ENCODE measurements at regions not wholly inside any gene's neighbourhood (a gene's known extent, or its start where the extent isn't known, plus 50 kb on each side); places are given as distances from the start of the nearest gene placed in this dataset.

- DNase-seq (ENCODE audit: extremely low read depth in 1 of 2, low read depth in 1 of 2), result no peak
These were observed 413.2 kb upstream of the LRATD1 start for GRCh38 chr2:14219306-14219705.

DNA sequence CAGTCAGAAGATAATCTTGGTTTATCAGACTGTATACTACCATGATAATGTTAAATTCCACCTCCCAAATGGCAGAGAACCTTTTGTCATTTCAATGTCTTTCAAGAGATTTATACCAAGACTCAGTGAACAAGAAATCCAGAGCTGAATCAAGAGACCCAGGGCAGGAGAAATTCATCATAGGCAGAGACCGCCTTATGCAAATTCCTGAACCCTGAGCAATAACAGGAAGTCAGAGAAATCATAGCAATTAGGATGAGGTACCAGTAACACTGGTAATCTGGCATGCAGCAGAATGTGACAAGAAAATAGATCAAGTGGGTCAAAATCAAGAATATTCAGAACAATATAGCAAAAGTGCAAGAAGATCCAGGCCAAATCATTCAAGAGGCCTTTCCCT lies 412.4 kb upstream of the LRATD1 start:
- no peak for DNase-seq (ENCODE audit: extremely low read depth in 1 of 2, low read depth in 1 of 2)

DNA sequence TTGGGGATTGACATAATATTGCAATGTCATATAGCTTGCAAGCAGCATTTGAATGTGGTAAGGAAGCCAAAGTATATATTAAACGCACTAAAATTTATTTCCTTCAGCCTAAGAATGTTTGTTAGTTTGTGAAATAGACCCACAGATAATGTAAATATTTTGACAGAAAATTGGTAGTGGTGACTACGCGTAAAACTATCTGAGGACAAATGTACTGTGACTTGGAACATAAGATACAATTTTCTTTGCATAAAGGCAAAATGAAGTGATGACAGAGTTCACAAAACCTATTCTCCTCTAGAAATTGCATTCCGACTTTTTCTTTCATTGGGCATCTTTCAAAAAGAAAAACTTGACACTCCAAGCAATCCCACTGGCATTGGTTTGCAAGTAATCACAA lies 411.1 kb upstream of the LRATD1 start:
- DNase-seq (ENCODE audit: extremely low read depth in 1 of 2, low read depth in 1 of 2), result no peak

- DNase-seq (ENCODE audit: extremely low read depth in 1 of 2, low read depth in 1 of 2), result no peak
These were observed 408.9 kb upstream of the LRATD1 start for GRCh38 chr2:14223576-14223975.

- no peak for DNase-seq (ENCODE audit: extremely low read depth in 1 of 2, low read depth in 1 of 2)
These were observed 401.1 kb upstream of the LRATD1 start for GRCh38 chr2:14231391-14231898.

- DNase-seq (ENCODE audit: extremely low read depth in 1 of 2, low read depth in 1 of 2), result no peak
These were observed 400.3 kb upstream of the LRATD1 start for GRCh38 chr2:14232217-14232616.

- no peak for DNase-seq (ENCODE audit: extremely low read depth in 1 of 2, low read depth in 1 of 2)
These were observed 397.6 kb upstream of the LRATD1 start for GRCh38 chr2:14234911-14235310.

GRCh38 chr2:14235667-14236066 lies 396.9 kb upstream of the LRATD1 start:
- DNase-seq (ENCODE audit: extremely low read depth in 1 of 2, low read depth in 1 of 2), result no peak

DNA sequence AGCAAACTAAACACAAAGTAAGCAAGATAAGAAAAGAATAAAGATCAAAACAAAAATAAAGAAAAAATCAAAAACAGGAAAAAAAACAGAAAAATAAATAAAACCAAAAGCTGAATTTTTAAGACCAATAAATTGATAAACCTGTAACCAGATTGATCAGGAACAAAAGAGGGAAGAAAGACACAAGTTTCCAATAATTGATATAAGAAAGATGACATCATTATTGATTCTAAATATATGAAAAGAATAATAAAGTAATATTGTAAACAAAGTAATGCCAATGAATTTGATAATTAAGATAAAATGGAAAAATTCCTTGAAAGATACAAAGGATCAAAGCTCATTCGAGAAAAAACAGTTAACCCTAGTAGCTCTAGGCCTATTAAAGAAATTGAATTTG lies 394.6 kb upstream of the LRATD1 start:
- no peak for DNase-seq (ENCODE audit: extremely low read depth in 1 of 2, low read depth in 1 of 2)

DNA sequence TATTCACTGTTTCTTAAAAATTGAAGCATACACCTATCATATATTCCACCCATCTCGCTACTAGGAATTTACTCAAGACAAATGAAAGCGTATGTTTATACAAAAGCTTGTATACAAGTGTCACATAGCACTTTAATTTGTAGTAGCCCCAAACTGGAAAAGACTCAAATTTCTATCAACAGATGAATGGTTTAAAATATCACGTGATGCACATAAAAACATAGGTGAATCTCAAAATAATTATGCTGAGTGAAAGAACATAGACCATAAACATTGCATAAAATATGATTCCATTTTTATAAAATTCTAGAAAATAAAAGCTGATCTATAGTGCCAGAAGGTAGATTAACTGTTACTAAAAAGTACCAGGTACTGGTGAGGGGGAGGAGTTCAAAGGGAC lies 392.9 kb upstream of the LRATD1 start:
- no peak for DNase-seq (ENCODE audit: extremely low read depth in 1 of 2, low read depth in 1 of 2)

- no peak for DNase-seq (ENCODE audit: extremely low read depth in 1 of 2, low read depth in 1 of 2)
These were observed 391.6 kb upstream of the LRATD1 start for GRCh38 chr2:14240868-14241267.

DNA sequence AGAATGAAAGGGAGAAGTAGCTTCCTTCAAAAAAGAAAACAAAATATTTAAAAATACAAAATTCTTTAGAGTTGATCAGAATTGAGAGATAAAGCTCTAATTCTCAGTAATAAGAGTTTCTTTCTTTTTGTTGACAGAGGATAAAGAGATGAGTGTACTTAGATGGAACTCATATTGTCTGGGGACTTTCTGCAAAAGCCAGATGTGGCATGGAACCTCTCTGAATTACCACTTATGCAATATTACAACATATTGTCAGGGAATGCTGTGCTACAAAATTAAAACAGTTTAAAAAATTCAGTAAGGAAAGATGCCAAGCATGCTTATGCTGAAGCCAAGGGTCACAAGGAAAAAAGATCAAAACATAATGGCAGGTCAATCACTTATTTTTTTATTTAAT lies 386.6 kb upstream of the LRATD1 start:
- no peak for DNase-seq (ENCODE audit: extremely low read depth in 1 of 2, low read depth in 1 of 2)

DNA sequence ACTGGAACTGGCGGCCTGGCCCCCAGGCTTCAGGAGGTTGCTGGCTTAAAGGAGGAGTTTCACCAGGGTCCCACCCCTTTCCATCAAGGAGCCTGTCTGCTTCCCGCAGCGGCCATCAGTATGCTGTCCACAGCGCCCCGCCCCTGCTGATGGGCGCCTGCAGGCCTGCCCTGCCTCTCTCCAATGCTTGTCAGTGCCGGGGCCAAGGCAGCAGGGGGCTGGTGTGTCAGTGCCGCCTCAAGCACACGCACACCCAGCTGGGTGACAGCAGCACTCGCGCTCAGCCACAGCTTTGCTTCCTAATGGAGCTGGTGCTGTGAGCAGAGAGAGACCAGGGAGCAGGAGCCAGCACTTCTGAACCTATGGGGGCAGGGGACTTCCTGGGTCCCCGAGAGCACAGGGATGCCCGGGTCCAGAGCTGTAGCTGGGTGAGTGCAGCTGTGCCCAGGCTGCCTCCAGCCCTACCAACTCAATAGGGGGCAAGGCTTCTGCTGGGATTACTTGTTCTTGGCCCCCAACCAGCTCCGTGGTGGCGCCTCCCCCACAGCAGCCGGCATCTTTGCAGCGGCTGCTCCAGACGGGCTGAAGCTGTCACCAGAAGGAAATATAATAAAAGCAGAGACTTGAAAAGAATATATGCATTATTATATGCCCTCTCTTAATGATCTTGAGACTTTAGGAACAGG lies 377.2 kb upstream of the LRATD1 start:
- no peak for DNase-seq (ENCODE audit: extremely low read depth in 1 of 2, low read depth in 1 of 2)

DNA sequence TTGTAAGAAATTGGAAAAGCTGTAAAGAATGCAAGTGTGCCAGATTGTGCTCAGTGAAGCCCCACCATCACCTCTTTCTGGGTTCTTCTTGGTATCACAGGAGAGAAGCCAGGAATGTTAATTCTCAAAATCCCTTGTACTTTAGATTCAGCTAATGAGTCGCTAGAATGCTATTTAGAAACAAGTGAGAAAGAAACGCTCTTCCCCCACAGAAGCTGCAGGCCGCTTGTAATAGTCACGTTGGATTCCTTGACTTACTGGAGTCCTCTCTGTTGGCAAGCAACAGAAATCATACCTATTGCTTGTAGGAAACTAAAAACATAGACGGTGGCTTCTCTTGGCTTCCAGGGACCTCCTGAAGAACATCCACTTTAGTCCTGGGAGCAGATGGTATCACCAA lies 375.6 kb upstream of the LRATD1 start:
- no peak for DNase-seq (ENCODE audit: extremely low read depth in 1 of 2, low read depth in 1 of 2)

- no peak for DNase-seq (ENCODE audit: extremely low read depth in 1 of 2, low read depth in 1 of 2)
These were observed 374.6 kb upstream of the LRATD1 start for GRCh38 chr2:14257801-14258507.

DNA sequence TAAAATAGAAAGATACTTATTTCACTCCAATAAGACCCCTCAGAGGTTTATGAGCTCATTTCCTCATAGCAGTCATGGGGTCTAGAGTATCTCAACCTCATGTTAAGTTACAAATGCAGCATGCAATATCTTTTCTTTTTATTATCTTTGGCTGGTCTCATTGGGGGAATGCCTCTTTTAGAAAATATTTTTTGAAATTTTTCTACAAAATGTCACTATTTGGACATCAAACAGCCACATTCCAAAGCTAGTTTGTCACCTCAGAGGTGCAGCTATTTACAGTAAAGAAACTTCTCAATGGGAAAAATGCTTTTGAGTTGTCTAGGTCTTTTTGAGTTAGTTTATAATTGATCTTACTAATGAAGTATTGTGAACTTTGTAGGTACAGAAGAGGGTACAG lies 370.7 kb upstream of the LRATD1 start:
- DNase-seq (ENCODE audit: extremely low read depth in 1 of 2, low read depth in 1 of 2), result no peak

DNA sequence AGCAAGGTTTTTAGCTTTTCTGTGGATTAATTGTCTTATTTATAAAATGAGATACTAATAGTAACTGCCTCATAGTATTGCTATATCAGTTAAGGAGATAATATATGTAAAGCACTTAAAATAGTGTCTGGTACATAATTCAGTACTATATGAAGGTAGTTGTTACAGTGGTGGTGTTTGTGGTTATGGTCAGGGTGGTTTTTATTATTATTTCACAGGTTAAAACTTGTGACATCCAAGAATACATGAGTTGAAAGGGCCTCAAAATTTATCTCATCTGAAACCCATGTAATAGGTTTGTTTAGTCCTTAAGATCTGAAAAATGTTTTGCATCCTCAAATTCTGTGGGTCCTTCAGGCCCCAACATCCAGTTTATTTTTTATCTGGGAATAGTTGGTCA lies 369.5 kb upstream of the LRATD1 start:
- DNase-seq (ENCODE audit: extremely low read depth in 1 of 2, low read depth in 1 of 2), result no peak

DNA sequence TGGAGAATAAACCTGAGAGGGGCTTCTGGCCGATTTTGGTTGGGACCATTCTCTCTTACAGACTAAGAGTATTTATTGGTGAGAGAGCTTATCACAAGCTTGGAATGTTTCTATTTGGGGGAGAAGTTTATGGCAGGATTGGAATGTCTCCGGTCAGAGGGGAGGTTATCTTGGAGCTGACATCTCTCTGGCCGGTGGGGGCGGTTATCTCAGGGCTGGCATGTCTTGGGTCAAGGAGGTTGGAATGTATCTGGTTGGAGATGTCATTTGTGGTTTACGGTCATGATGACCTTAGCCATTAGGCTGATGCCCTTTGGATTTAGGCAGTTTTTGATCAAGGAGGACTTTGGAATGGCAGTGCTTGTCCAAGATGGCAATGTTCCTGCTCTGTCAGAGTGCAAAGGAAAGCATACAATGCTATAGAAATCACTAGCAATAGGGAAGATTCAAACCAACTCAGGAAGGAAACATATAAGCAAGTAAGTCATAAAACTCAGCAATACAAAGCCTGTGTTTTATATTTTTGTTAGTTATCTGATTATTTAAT lies 362.4 kb upstream of the LRATD1 start:
- DNase-seq (ENCODE audit: extremely low read depth in 1 of 2, low read depth in 1 of 2), result no peak

GRCh38 chr2:14272396-14273075 lies 360.0 kb upstream of the LRATD1 start:
- DNase-seq (ENCODE audit: extremely low read depth in 1 of 2, low read depth in 1 of 2), result no peak

- DNase-seq (ENCODE audit: extremely low read depth in 1 of 2, low read depth in 1 of 2), result no peak
These were observed 358.9 kb upstream of the LRATD1 start for GRCh38 chr2:14273650-14274049.

DNA sequence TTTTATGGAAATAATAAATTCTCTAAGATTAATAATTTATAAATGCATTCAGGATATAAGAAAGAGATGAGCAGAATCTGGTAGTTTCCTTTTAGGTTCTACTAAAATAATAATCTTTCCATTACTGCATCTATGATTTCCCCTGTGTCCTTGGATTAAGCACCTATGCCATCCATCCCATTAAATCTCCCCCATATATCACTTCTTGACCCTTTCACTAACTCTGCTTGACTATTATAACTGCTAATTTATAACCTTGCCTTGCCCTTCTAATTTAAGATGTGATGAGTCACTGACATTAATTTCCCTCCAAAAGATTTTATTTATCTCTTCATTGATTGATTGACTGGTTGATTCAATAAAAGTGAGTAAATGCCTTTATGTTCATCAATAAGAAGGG lies 348.3 kb upstream of the LRATD1 start:
- DNase-seq (ENCODE audit: extremely low read depth in 1 of 2, low read depth in 1 of 2), result no peak

- no peak for DNase-seq (ENCODE audit: extremely low read depth in 1 of 2, low read depth in 1 of 2)
These were observed 346.7 kb upstream of the LRATD1 start for GRCh38 chr2:14285812-14286211.
